Amniotic stem cell (primary cell): ENCODE measurements at regions not wholly inside any gene's neighbourhood (a gene's known extent, or its start where the extent isn't known, plus 50 kb on each side); places are given as distances from the start of the nearest gene placed in this dataset.
"Not testable (repeated sequence)": the region's sequence is repeated elsewhere in the genome, so short reads cannot be mapped to it uniquely, and the experiment has no call there.

Experiments used
- DNase-seq: peaks from one replicate; lab custom pipeline; 2025; lab: John Stamatoyannopoulos, UW

GRCh38 chr4:96429657-96430056 is 589.8 kb downstream of the PDHA2 start:
- no peak for DNase-seq

GRCh38 chr4:96431094-96431493 is 591.2 kb downstream of the PDHA2 start:
- no peak for DNase-seq

GRCh38 chr4:96448315-96448872 is 608.5 kb downstream of the PDHA2 start:
- no peak for DNase-seq

- DNase-seq: no peak
These were observed 615.3 kb downstream of the PDHA2 start for GRCh38 chr4:96455045-96455720.

- not testable (repeated sequence) for DNase-seq
These were observed 618.1 kb downstream of the PDHA2 start for GRCh38 chr4:96458031-96458430.

- DNase-seq: no peak
These were observed 619.2 kb downstream of the PDHA2 start for GRCh38 chr4:96459105-96459504.

- DNase-seq: no peak
These were observed 625.9 kb downstream of the PDHA2 start for GRCh38 chr4:96465834-96466233.

- DNase-seq: no peak
These were observed 632.3 kb downstream of the PDHA2 start for GRCh38 chr4:96471956-96472867.

GRCh38 chr4:96473246-96473645 is 633.4 kb downstream of the PDHA2 start:
- DNase-seq: no peak

GRCh38 chr4:96483308-96484030 is 643.6 kb downstream of the PDHA2 start:
- DNase-seq: no peak

GRCh38 chr4:96486563-96486962 is 646.7 kb downstream of the PDHA2 start:
- no peak for DNase-seq

GRCh38 chr4:96497621-96498020 is 657.7 kb downstream of the PDHA2 start:
- no peak for DNase-seq

GRCh38 chr4:96504386-96504785 is 664.5 kb downstream of the PDHA2 start:
- DNase-seq: no peak

GRCh38 chr4:96509039-96509741 is 669.3 kb downstream of the PDHA2 start:
- no peak for DNase-seq

- no peak for DNase-seq
These were observed 679.4 kb downstream of the PDHA2 start for GRCh38 chr4:96519291-96519690.

GRCh38 chr4:96521046-96521536 is 681.2 kb downstream of the PDHA2 start:
- DNase-seq: no peak

- no peak for DNase-seq
These were observed 683.7 kb downstream of the PDHA2 start for GRCh38 chr4:96523611-96524010.

GRCh38 chr4:96524311-96524875 is 684.5 kb downstream of the PDHA2 start:
- DNase-seq: no peak

- DNase-seq: no peak
These were observed 686.0 kb downstream of the PDHA2 start for GRCh38 chr4:96525898-96526297.

- no peak for DNase-seq
These were observed 686.7 kb downstream of the PDHA2 start for GRCh38 chr4:96526625-96527024.

- DNase-seq: no peak
These were observed 691.9 kb downstream of the PDHA2 start for GRCh38 chr4:96531836-96532235.
